ENCODE measurements at regions not wholly inside any gene's neighbourhood (a gene's known extent, or its start where the extent isn't known, plus 50 kb on each side); places are given as distances from the start of the nearest gene placed in this dataset.

- TF ChIP-seq, protein P1, sequence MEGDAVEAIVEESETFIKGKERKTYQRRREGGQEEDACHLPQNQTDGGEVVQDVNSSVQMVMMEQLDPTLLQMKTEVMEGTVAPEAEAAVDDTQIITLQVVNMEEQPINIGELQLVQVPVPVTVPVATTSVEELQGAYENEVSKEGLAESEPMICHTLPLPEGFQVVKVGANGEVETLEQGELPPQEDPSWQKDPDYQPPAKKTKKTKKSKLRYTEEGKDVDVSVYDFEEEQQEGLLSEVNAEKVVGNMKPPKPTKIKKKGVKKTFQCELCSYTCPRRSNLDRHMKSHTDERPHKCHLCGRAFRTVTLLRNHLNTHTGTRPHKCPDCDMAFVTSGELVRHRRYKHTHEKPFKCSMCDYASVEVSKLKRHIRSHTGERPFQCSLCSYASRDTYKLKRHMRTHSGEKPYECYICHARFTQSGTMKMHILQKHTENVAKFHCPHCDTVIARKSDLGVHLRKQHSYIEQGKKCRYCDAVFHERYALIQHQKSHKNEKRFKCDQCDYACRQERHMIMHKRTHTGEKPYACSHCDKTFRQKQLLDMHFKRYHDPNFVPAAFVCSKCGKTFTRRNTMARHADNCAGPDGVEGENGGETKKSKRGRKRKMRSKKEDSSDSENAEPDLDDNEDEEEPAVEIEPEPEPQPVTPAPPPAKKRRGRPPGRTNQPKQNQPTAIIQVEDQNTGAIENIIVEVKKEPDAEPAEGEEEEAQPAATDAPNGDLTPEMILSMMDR (IDR thresholded peaks at IDR 0.05): no peak
- TF ChIP-seq EZH2 (IDR thresholded peaks at IDR 0.05; ENCODE audit: borderline replicate concordance, insufficient read depth, low read depth, low read length, poor library complexity, severe bottlenecking): no peak
Observed at GRCh38 chr14:43105305-43105704, 1401.8 kb downstream of the FSCB start.

All from B cell (primary cell).